HL-60 (cell line): ENCODE measurements at regions not wholly inside any gene's neighbourhood (a gene's known extent, or its start where the extent isn't known, plus 50 kb on each side); places are given as distances from the start of the nearest gene placed in this dataset.

Experiments
- GABPA ChIP-seq: IDR thresholded peaks from 2 replicates; pipeline ENCODE4 v1.6.1; 2012; ENCODE audit warnings: low read depth
- POLR2AphosphoS5 ChIP-seq: IDR thresholded peaks from 2 replicates; pipeline ENCODE4 v1.6.1; 2012; ENCODE audit warnings: low read depth
- REST ChIP-seq: IDR thresholded peaks from 2 replicates; pipeline ENCODE4 v1.6.1; 2012; ENCODE audit warnings: low read depth; ENCODE audit not compliant: insufficient replicate concordance
- TF ChIP-seq, protein P1 (sequence below): IDR thresholded peaks from one replicate; pipeline ENCODE4 v1.5.1; 2011; ENCODE audit warnings: low read length, control low read depth, inconsistent platforms; ENCODE audit not compliant: insufficient read depth

DNA sequence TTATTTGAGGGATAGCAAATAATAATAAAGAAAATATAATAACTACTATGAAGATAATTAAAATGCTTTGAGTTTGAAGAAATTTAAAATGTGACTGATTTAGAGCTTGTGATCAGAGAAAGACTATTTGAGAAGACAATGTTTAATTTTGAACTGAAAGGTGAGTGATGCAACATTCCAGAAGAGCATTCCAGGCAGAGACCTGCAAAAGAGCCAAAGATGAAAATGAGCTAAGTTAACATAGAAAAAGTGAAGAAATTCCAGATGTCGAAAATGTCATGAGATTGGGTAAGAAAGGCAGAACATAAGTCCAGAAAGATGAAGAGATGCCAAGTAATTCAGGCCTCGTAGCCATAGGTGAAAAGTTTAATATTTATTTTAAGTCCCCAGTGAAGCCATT is 215.8 kb downstream of the FSIP2 start:
- TF ChIP-seq REST (no peak), GABPA (no peak), POLR2AphosphoS5 (no peak)
- TF ChIP-seq, protein P1, sequence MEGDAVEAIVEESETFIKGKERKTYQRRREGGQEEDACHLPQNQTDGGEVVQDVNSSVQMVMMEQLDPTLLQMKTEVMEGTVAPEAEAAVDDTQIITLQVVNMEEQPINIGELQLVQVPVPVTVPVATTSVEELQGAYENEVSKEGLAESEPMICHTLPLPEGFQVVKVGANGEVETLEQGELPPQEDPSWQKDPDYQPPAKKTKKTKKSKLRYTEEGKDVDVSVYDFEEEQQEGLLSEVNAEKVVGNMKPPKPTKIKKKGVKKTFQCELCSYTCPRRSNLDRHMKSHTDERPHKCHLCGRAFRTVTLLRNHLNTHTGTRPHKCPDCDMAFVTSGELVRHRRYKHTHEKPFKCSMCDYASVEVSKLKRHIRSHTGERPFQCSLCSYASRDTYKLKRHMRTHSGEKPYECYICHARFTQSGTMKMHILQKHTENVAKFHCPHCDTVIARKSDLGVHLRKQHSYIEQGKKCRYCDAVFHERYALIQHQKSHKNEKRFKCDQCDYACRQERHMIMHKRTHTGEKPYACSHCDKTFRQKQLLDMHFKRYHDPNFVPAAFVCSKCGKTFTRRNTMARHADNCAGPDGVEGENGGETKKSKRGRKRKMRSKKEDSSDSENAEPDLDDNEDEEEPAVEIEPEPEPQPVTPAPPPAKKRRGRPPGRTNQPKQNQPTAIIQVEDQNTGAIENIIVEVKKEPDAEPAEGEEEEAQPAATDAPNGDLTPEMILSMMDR = no peak
